Ramos (cell line): ENCODE measurements at regions not wholly inside any gene's neighbourhood (a gene's known extent, or its start where the extent isn't known, plus 50 kb on each side); places are given as distances from the start of the nearest gene placed in this dataset.
"Not testable (repeated sequence)": the region's sequence is repeated elsewhere in the genome, so short reads cannot be mapped to it uniquely, and the experiment has no call there.

Source experiments
- in situ Hi-C: fragments of 300-500 bp; cut with MboI; formaldehyde crosslinking; loops from one replicate; pipeline ENCODE4 v1.14.3; 2022; ENCODE audit warnings: low sequenced_read_pairs; ENCODE audit not compliant: unreplicated experiment

DNA sequence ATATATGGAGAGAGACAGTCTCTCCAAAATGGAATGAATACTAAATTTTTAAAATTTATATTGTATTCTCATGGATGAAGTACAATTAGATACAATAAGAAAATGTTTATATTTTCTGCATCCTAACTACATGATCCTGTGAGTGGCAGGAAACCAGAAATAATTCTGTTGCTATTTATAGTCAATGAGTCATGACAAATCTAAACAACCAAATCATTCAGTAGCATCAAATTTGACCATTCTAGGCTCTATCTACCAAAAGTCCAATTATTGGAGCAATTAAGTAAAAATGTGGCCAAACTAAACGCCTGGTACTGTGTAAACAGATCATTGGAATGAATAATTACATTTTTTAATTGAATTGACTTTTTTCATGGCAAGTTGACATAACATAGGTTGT lies 959.8 kb downstream of the EPHA7 start:
- in situ Hi-C loops = no loop called here

DNA sequence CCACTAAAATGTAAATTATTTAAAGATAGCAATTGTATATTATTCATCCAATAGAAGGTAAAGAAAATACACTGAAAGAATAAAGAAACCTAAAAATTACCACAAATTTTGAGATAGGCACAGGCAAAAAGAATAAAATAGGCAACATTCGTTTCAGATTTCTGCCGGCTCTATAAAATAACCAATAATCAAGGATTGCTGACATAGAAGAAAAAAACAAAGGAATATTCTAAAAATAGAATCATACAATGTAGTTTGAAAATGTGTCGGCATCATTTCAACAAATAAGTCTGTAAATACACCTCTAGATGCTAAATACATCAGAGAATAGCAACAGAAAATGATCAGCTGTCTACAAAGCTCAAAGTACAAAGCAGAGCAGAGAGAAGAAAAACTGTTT lies 973.3 kb downstream of the EPHA7 start:
- in situ Hi-C loops = no loop called here

DNA sequence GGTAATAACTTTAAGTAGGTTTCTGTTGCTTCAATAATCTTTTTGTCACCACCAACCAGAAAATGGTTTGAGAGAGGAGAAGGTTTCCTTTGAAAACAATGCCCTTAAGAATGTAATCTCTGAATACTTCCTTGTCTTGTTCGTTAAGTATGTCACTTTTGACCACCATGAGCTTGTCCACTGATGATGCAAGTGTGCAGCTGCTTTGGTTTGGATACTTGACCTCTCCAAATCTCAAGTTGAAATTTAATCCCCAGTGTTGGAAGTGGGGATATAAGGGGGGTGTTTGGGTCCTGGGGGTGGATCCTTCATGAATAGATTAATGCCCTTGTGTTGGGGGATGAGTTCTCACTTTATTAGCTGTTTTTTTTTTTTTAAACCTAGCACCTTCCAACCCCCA lies 985.4 kb downstream of the EPHA7 start:
- in situ Hi-C loops = no loop called here

DNA sequence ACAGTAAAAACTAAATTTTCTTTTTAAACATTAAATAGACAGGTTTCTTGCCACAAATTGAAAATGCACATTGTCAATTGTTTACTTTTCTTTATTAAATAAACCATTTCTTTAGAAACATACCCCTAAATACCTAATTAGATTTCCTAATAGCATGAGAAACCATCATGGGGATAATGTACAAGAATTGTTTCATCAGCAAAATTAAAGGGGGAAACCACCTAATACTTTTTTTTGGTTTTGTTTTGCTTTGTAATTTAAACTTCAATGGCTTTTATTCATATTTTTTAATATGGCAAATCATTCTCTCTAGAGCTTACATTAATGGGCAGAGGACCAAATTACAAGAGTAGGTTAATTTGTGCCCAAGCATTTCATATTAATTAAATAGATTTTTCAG lies 987.9 kb downstream of the EPHA7 start:
- in situ Hi-C loops = no loop called here

DNA sequence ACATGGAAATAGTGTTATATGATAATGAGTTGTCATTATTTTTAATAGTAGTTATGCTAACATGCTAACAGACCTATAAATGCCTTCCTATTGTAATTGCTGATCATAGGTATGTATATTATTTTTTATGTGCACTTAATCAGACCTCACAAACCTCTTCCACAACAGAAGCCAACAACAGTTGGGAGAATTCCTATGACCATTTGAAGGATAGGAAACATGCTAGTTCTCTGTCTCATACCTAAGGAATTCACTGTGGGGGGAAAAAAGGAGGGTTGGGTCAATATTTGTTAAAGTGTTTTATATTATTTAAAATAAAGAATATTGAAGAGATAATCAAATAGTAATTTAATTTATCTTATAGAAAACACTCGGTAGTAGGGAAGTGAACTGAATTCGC lies 990.9 kb downstream of the EPHA7 start:
- in situ Hi-C loops = no loop called here

DNA sequence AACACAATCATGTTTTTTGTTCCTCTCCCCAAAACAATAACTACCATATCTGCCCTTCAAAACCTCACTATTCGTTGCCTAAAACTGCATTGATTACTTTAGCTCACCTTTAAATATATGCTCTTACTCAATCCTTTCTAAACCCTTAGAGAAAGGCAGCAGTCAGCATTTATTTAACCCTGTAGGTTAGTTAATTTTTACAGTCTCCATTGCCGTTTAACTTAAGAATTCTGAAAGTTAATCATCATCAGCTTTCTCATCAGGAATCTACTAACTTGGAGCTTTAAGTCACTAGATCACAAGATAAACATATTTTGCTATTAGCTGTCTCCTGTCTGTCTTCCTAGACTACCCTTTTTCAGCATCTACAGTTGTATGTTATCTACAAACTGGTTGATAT lies 991.9 kb downstream of the EPHA7 start:
- in situ Hi-C loops = no loop called here

DNA sequence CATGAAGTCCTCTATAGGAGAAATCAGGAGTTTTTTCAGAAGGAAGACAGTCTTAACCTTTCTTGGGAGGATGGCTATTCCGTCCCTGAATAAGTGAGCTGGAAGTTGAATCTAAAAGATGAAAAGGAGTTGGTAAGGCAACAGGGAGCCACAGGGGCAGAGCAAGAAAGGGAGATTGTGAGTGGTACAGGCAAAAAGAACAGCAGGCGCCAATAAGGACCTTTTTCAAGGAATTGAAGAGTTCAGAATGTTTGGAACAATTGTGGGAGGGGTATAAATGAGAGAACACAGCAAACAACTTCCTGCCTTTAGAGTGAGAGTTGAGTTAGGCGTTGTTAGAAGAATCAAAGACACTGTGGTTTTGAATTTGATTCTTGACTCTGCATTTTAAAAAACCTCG lies 1003.7 kb downstream of the EPHA7 start:
- in situ Hi-C loops = no loop called here

DNA sequence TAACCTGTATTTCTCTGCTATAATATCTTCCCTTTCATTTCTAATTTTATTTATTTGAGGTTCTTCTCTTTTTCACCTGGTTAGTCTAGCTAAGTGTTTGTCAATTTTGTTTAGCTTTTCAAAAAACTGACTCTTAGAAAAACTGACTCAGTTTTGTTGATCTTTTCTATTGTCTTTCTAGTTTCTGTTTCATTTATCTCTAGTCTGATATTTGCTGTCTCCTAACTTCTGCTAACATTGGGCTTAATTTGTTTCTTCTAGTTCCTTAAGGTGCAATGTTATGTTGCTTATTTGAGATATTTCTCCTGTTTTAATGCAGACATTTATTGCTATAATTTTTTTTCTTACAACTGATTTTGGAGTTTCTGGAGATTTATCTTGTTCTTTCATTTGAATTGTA lies 1011.0 kb downstream of the EPHA7 start:
- in situ Hi-C loops = no loop called here

DNA sequence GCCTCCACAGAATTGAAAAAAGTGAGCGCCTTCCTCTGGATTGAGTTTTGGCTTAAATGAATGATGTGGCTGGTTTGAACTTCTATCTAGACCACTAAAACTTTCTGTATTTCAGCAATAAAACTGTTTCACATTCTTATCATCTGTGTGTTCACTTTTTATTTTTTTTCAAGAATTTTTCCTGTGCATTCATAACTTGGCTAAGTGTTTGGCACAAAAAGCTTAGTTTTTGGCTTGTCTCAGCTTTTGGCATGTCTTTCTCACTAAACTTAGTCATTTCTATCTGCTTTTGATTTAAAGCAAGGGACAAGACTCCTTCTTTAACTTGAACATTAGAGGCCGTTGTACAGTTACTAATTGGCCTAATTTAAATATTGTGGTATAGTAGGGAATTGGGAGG lies 1015.1 kb downstream of the EPHA7 start:
- in situ Hi-C loops = no loop called here

DNA sequence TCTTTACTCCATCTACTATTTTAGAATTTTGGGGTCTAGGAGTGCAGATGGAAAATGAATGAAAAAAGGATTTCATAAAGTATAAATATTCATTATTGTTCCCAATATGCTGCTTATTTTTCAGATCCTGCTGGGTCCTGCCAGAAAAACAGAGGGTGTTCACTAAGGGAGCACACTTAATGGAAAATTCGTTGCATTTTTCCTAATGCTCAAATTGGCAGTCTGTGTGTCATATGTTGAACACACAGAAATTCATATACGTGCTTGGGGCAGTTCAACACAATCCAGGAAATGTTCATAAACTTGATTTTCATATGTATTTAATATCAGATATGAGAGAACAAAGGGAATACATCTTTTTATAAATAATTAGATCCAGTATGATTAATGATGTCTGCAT lies 1019.4 kb downstream of the EPHA7 start:
- in situ Hi-C loops = no loop called here

DNA sequence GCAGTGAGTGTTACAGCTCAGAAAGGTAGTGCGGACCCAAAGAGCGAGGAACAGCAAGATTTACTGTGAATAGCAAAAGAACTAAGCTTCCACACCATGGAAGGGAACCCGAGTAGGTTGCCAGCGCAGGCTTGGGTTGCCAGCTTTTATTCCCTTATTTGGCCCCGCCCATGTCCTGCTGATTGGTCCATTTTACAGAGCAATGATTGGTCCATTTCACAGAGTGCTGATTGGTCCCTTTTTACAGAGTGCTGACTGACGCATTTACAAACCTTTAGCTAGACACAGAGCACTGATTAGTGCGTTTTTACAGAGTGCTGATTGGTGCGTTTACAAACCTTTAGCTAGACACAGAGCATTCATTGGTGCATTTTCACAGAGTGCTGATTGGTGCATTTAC lies 1030.7 kb downstream of the EPHA7 start:
- in situ Hi-C loops = not testable (repeated sequence)

DNA sequence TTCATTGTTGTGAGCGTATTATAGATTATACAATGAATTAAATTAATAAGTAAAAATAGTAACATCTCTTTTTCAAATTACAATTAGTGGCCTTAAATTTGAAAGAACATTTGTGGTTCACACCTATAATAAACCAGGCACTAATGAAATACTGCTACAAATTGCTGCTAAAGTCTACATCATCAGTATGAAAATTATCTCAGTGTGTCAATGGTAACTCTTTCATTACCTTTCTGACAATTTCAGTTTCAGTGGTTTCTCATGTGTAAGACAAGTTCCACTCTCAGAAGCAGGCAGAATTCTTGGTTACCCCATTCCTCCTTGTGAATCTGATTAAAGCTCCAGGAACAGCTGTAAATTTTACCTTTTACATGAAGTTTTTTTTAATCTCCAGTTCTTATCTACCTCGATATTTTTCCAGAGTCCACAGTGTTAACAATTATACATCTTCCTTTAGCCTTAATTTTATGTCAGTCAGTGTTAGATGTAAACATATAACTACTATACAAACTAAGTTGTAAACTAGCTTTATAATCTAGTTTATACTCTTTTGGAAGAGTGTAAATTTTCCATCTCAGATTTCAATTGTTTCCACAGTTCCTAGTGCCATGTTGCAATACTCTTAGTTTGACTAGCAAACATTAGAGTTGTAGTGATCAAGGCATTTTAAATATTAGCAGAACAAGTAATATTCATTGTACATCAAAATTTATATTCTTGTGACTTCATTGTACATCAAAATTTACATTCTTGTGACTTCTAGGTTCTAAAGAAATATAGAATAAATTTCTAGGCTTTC lies 1038.4 kb downstream of the EPHA7 start:
- in situ Hi-C loops = no loop called here

DNA sequence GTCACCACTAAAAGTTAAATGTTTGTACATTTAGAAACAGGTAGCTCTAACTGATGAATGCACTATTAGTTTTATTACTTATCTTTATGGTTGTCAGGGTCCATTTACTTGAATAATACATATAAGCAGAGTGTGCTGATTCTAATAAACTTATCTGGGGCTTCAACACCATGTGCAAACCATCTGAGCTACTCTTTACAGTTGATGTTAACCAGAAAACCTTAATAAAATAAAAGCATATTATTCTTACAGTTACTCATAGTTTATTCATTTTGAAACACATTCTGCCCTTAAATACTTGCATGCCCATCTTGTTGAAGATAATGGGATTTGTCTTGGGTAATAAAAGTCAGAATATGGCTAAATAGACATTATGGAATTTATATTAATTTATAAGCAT lies 1042.2 kb downstream of the EPHA7 start:
- in situ Hi-C loops = no loop called here

DNA sequence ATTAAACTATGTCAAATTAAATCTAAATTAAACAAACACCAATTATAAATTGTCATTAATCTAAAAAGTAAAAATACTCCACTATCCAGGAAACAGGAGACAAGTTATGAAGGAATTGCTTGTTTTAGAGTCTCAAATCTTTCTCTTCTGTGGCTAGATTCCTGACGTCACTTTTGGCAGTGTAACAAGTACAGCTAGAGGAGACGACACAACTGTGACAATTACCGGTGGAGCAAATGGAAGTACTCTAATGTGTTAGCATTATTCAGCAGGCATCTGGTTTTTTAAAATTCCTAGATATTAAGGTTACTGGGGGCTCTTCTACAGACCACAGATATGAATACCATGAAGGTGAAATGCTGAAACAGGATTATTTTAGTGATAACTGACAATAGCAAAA lies 1042.7 kb downstream of the EPHA7 start:
- in situ Hi-C loops = no loop called here

DNA sequence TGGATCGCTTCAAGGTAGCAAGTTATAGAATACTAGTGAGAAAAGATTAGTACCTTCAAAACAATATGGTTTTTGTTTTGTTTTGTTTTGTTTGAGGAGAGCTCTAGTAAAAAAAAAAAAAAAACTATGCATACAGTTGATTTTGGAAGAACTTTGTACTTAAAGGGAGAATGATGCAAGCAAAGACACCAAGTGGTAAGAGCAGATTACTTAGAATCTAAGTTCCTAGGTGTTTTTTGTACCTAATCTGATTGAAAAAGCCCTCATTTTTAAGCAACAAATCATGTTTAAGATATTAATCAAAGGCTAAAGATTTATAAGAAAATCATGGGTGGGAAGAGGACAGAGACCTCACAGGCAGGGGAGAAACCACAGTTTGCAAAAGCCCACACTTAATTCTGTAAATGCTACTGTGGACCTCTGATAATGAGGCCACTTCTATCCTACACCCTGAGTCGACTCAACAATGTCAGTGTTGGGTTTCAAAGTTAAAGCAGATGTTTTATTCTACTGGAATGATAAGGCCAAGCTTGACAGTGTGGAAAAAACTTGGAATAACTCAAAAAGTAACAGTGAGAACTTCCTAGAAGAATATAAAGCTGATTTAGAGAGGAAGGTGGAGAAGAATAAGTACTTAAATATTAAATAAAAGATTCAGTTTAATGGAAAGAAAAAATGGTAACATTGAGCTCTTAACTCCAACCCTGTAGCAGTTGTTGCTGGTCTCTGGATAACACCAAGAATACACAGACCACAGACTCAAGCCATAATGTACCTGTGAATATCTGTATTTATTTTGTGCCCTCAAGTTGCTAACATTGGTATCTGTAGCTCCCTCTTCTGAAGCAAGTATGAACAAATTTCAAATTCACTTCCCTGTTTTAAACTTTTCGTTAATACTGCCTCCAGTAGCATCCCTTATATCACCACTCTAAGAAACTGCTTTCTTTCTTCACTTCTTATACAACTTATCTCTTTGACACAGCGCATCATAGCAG lies 1047.8 kb downstream of the EPHA7 start:
- in situ Hi-C loops = no loop called here

DNA sequence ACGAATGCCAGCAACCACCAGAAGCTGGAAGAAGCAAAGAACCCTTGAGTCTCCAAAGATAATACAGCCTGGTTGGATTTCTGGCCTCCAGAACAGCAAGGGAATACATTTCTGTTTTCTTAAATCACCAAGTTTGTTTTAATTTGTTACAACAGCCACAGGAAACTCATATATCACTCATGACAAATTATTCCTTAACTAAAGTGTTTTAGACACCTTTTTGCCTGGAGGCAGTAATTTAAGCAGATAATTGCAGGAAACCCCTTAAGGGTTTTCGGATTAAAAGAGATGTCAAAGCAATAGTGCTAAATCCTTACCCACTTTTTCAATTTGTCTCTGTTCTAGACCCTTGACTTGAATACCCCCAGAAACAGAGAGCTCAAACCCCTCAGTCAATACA lies 1050.0 kb downstream of the EPHA7 start:
- in situ Hi-C loops = no loop called here

DNA sequence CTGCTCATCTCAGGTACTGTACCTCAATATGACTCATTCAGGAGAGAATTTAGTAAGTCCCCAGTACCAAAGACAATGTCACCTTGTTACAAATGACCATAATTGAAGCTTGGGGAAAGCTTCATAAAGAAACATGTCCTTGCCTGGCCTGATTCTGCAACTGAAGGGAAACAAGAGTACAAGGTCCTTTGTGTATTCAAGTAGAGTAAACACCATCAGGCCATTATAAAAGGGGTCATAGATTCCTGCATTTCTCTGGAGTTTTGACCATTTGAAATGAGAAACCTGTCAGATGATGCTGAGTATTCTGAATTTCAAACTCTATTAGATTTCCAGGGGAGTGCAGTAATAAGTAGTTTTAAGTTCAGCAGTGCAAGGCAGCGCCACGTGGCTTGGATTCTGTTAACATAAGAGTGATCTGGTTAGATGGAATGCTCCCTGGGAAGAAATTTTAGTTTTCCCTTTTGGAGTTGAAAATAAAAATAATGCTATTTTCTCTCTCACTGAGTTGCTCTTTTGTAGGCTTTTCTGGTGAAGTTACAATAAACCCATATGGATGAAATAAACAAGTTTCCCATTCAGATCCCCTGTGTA lies 1054.3 kb downstream of the EPHA7 start:
- in situ Hi-C loops = no loop called here

DNA sequence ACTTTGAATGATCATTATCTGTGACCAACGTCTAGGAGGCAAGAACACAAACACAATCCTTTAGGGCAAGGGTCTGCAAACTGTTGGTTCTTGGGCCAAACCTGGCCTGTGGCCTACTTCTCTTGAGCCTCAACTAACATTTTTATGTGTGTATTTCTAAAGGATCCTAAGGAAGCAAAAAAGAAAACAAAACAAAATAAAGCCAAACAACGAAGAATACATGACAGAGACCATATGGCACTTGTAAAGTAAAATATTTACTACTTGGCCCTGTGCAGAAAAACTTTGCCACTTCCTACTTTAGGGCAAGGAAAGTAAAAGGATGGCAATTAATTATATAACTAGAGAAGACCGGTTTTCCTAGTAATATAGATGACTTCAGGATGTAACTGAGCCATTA lies 1056.2 kb downstream of the EPHA7 start:
- in situ Hi-C loops = no loop called here

DNA sequence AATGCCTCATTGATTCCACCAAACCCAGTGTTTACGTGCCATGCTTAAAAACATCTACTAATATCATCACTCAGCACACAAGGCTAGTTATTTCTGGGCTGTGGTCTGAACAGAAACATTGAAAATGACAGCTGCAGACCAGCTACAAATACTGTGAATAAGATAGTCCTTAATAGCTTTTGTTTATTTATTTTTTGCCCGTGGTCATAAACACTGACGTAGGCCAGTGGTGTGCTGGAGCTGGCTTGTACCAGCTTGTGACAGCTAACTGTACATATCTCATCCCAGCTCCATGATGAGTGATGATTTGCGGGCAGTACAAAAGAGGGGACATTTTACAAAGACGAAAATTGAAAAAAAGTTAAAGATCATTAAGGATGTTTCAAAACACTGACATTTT lies 1057.0 kb downstream of the EPHA7 start:
- in situ Hi-C loops = no loop called here

DNA sequence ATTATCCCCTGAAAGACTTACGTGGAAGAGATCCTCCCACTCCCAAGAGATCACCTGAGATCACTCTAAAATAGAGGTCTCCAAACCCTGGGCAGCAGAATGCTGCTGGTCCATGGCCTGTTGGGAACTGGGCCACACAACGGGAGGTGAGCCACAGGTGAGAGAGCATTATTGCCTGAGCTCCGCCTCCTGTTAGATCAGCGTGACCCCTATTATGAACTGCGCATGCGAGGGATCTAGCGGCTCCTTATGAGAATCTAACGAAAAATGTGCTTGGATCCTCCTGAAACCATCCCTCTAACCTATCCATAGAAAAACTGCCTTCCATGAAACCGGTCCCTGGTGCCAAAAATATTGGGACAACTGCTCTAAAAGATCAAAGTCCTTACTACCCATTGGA lies 1057.4 kb downstream of the EPHA7 start:
- in situ Hi-C loops = no loop called here

DNA sequence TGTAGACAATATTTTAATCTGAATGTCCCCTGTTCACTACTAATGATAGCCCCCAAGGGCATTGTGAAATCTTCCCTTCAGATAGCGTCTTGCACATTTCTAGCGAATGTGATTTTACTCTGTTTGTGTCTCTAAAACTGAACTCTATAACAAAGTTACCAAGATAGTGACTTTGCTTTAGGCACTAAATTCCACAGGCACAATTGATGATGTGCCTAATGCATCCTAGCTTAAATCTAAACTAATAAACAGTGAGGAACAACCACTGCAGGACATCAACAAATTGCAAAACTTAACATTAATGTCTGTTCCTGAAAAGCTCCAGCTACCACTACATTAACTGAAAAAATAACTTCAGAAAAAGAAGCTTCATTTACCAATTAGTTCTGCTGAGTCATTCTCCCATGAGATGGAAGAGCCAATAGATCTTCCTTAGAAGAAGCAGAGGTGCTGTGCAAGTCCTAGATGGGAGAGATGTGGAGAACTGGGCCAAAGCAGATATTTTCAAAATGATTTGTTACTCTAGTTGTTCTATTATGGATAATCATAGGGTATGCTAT lies 1065.0 kb downstream of the EPHA7 start:
- in situ Hi-C loops = no loop called here
